ENCODE measurements at regions not wholly inside any gene's neighbourhood (a gene's known extent, or its start where the extent isn't known, plus 50 kb on each side); places are given as distances from the start of the nearest gene placed in this dataset.

DNA sequence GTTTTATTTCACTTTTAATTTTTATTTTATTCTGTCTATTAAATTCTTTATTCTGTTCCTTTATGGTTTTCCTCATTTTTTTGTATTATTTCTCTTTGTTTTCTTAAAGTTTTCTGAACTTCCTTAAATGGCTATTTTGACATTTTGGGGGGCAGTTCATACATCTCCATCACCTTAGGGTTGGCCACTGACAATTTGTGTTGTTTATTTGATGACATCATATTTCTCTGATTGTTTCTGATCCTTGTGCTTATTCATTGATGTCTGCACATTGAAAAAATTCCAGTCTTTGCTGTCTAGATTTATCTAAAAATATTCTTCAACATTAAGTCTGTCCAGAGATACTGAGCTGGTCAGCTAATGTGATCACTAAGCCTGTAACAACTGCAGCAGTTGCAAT is 379.5 kb upstream of the EYS start:
- no peak overlapping the region for H4K5ac ChIP-seq (ENCODE audit: insufficient read length, low read depth, low read length)
- CTCF ChIA-PET (ENCODE audit: partially characterized antibody): no interaction called here

More for the DNA sequence above, 379.5 kb upstream of the EYS start:
- POLR2A ChIA-PET (ENCODE audit: partially characterized antibody): no interaction called here
- Histone ChIP-seq H3K4me2 (ENCODE audit: insufficient read depth in 1 of 2, low read depth in 2 of 2, low read length in 2 of 2) (no peak overlapping the region), H3K23ac (ENCODE audit: insufficient read length) (no peak overlapping the region), H3K14ac (ENCODE audit: insufficient read length) (no peak overlapping the region), H4K91ac (replicated peaks; ENCODE audit: insufficient read length, low read length) (no peak overlapping the region), H3K9ac (replicated peaks in 1 of 4; ENCODE audit: extremely low read depth in 1 of 4, low read depth in 3 of 4, low read length in 3 of 4) (no peak overlapping the region), H3K56ac (replicated peaks; ENCODE audit: insufficient read length, low read depth, low read length) (no peak overlapping the region), H3K27ac (ENCODE audit: low read depth, low read length) (no peak overlapping the region), H4K20me1 (replicated peaks in 1 of 2; ENCODE audit: control insufficient read depth in 1 of 2, insufficient read depth in 2 of 2, low read length in 2 of 2) (no peaks in the 10 kb centered on the region), H2BK20ac (ENCODE audit: low read length) (no peak overlapping the region), H4K8ac (ENCODE audit: extremely low read depth, insufficient read depth, low read length) (no peak overlapping the region), H3K36me3 (ENCODE audit: control insufficient read depth in 2 of 4, insufficient read depth in 4 of 4, low read length in 3 of 4) (no peaks in the 10 kb centered on the region), H3K18ac (ENCODE audit: extremely low read depth, low read length) (no peak overlapping the region), H2BK12ac (ENCODE audit: low read depth, low read length) (no peak overlapping the region), H3K27me3 (replicated peaks in 1 of 4; ENCODE audit: control insufficient read depth in 3 of 4, extremely low read depth in 1 of 4, insufficient read depth in 3 of 4, low read length in 3 of 4) (no peaks in the 10 kb centered on the region), H2BK15ac (ENCODE audit: low read length) (no peak overlapping the region), H3K9me3 (ENCODE audit: insufficient read depth in 2 of 2, low read depth in 1 of 2, low read length in 1 of 2) (peaks cover 3 to 12% of the 10 kb centered on the region in 2 experiments), H3K79me2 (ENCODE audit: control insufficient read depth in 1 of 2, insufficient read depth in 2 of 2, low read length in 2 of 2) (no peaks in the 10 kb centered on the region), H3K79me1 (ENCODE audit: low read depth, low read length) (no peaks in the 10 kb centered on the region), H2BK120ac (replicated peaks; ENCODE audit: low read depth, low read length) (no peak overlapping the region), H2BK5ac (ENCODE audit: low read depth, low read length) (no peak overlapping the region), H3K4me1 (replicated peaks in 1 of 4; ENCODE audit: control insufficient read depth in 3 of 4, insufficient read depth in 4 of 4, low read length in 3 of 4) (no peaks in the 10 kb centered on the region), H3K23me2 (ENCODE audit: low read depth, low read length) (no peaks in the 10 kb centered on the region; the same call in 1 of the 2 replicates), H2AK5ac (ENCODE audit: low read depth, low read length) (no peak overlapping the region), H3K4ac (replicated peaks; ENCODE audit: insufficient read length, low read depth, low read length) (no peak overlapping the region), H2AFZ (ENCODE audit: low read length) (no peak overlapping the region), H3K4me3 (ENCODE audit: extremely low read depth in 1 of 4, insufficient read depth in 2 of 4, low read depth in 3 of 4, low read length in 4 of 4) (no peak overlapping the region)
- DNase-seq (ENCODE audit: low read depth in 1 of 2, low spot score in 2 of 2): no peak
- no peak for TF ChIP-seq CHD2 (IDR thresholded peaks at IDR 0.05; ENCODE audit: low read length)
- no peak for TF ChIP-seq SRF (IDR thresholded peaks at IDR 0.05; ENCODE audit: low read depth, low read length)
- TF ChIP-seq ZNF274 (IDR thresholded peaks at IDR 0.05; ENCODE audit: borderline replicate concordance, extremely low read depth, low read length): no peak
- TF ChIP-seq, protein P1, sequence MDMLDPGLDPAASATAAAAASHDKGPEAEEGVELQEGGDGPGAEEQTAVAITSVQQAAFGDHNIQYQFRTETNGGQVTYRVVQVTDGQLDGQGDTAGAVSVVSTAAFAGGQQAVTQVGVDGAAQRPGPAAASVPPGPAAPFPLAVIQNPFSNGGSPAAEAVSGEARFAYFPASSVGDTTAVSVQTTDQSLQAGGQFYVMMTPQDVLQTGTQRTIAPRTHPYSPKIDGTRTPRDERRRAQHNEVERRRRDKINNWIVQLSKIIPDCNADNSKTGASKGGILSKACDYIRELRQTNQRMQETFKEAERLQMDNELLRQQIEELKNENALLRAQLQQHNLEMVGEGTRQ (IDR thresholded peaks at IDR 0.05; ENCODE audit: low read length): no peak
- TF ChIP-seq ASH2L (IDR thresholded peaks at IDR 0.05; ENCODE audit: low read length): no peak
- no peak for TF ChIP-seq NANOG (IDR thresholded peaks at IDR 0.05; ENCODE audit: insufficient read depth, low read depth, low read length, poor library complexity, severe bottlenecking)
- no peak for TF ChIP-seq TBP (IDR thresholded peaks at IDR 0.05; ENCODE audit: low read depth, low read length)
- no peak for TF ChIP-seq SUZ12 (IDR thresholded peaks at IDR 0.05; ENCODE audit: low read length)
- no peak for TF ChIP-seq BCL11A (IDR thresholded peaks at IDR 0.05; ENCODE audit: low read depth in 2 of 2, low read length in 2 of 2)
- TF ChIP-seq SP2 (IDR thresholded peaks at IDR 0.05; ENCODE audit: low read length): no peak
- TF ChIP-seq TEAD4 (IDR thresholded peaks at IDR 0.05; ENCODE audit: low read depth, low read length): no peak
- no peak for FAIRE-seq

Data from H1 (cell line).